PC-9 (cell line): ENCODE measurements at regions not wholly inside any gene's neighbourhood (a gene's known extent, or its start where the extent isn't known, plus 50 kb on each side); places are given as distances from the start of the nearest gene placed in this dataset.
"Not testable (repeated sequence)": the region's sequence is repeated elsewhere in the genome, so short reads cannot be mapped to it uniquely, and the experiment has no call there.

Experiments
- BruUV-seq: library from RNA; stranded (reverse); fragments of 400-500 nt; replicated peaks from 2 replicates; lab custom pipeline; 2021; lab: Mats Ljungman, UMichigan
- CTCF ChIA-PET: fragments of 300-600 bp; sonication (Branson Sonifier 250); formaldehyde crosslinking; loops from one replicate; lab custom pipeline; 2022; ENCODE audit warnings: antibody characterized with exemption; lab: Charles Lee
- POLR2A ChIA-PET: fragments of 300-600 bp; sonication (Branson Sonifier 250); formaldehyde crosslinking; loops from one replicate; lab custom pipeline; 2022; ENCODE audit warnings: antibody characterized with exemption; ENCODE audit not compliant: unreplicated experiment; lab: Charles Lee
- DNase-seq, 2 experiments: peaks; one replicate each; pipeline versions ENCODE4 v3.0.0 to v3.0.0-alpha.2; 2015 to 2022; ENCODE audit warnings: mixed read lengths in 1 of 2
- H2AFZ ChIP-seq: fragments of 200-600 bp; sonication (generic); 2 replicates; pipeline ENCODE4 v1.8.1; 2017; ENCODE audit warnings: antibody characterized with exemption
- H3F3A ChIP-seq: fragments of 200-600 bp; sonication (generic); 2 replicates; pipeline ENCODE4 v1.8.1; 2017; ENCODE audit warnings: antibody characterized with exemption, mild to moderate bottlenecking, low read depth; ENCODE audit not compliant: insufficient read depth
- H3K27ac ChIP-seq: fragments of 200-600 bp; sonication (generic); 2 replicates; pipeline ENCODE4 v1.6.1; 2016; ENCODE audit warnings: mixed run types
- H3K27me3 ChIP-seq: fragments of 200-600 bp; sonication (generic); 2 replicates; pipeline ENCODE4 v1.6.1; 2016; ENCODE audit warnings: low read depth, mixed run types; ENCODE audit not compliant: insufficient read depth
- H3K36me3 ChIP-seq: fragments of 200-600 bp; sonication (generic); 2 replicates; pipeline ENCODE4 v1.6.1; 2016; ENCODE audit warnings: low read depth, mixed run types
- H3K4me1 ChIP-seq: fragments of 200-600 bp; sonication (generic); replicated peaks from 2 replicates; pipeline ENCODE4 v1.6.1; 2016; ENCODE audit warnings: mixed run types; ENCODE audit not compliant: insufficient read depth
- H3K4me2 ChIP-seq: fragments of 200-600 bp; sonication (generic); 2 replicates; pipeline ENCODE4 v1.6.1; 2017; ENCODE audit warnings: mixed run types
- H3K4me3 ChIP-seq: fragments of 200-600 bp; sonication (generic); 2 replicates; pipeline ENCODE4 v1.6.1; 2016; ENCODE audit warnings: mixed run types
- H3K79me2 ChIP-seq: fragments of 200-600 bp; sonication (generic); 2 replicates; pipeline ENCODE4 v1.6.1; 2017; ENCODE audit warnings: low read depth, mixed run types
- H3K9me2 ChIP-seq: fragments of 200-600 bp; sonication (generic); 2 replicates; pipeline ENCODE4 v1.8.1; 2017; ENCODE audit warnings: mild to moderate bottlenecking; ENCODE audit not compliant: insufficient read depth
- H3K9me3 ChIP-seq: fragments of 200-600 bp; sonication (generic); 2 replicates; pipeline ENCODE4 v1.8.1; 2016; ENCODE audit warnings: low read depth; ENCODE audit not compliant: insufficient read depth
- H4K20me1 ChIP-seq: fragments of 200-600 bp; sonication (generic); 2 replicates; pipeline ENCODE4 v1.8.1; 2017; ENCODE audit not compliant: insufficient read depth
- CTCF ChIP-seq: fragments of 200-600 bp; sonication (generic); conservative IDR thresholded peaks from 2 replicates; pipeline ENCODE4 v1.6.1; 2017; ENCODE audit warnings: mixed run types, antibody characterized with exemption, mild to moderate bottlenecking, moderate library complexity
- EZH2 ChIP-seq: fragments of 200-600 bp; sonication (generic); IDR thresholded peaks from 2 replicates; pipeline ENCODE4 v1.8.0; 2017; ENCODE audit warnings: antibody characterized with exemption, low read depth
- intact Hi-C: fragments of 100-400 bp; cut with micrococcal nuclease; formaldehyde crosslinking; loops from one replicate; pipeline ENCODE4 v1.10.0; 2022; ENCODE audit not compliant: unreplicated experiment

DNA sequence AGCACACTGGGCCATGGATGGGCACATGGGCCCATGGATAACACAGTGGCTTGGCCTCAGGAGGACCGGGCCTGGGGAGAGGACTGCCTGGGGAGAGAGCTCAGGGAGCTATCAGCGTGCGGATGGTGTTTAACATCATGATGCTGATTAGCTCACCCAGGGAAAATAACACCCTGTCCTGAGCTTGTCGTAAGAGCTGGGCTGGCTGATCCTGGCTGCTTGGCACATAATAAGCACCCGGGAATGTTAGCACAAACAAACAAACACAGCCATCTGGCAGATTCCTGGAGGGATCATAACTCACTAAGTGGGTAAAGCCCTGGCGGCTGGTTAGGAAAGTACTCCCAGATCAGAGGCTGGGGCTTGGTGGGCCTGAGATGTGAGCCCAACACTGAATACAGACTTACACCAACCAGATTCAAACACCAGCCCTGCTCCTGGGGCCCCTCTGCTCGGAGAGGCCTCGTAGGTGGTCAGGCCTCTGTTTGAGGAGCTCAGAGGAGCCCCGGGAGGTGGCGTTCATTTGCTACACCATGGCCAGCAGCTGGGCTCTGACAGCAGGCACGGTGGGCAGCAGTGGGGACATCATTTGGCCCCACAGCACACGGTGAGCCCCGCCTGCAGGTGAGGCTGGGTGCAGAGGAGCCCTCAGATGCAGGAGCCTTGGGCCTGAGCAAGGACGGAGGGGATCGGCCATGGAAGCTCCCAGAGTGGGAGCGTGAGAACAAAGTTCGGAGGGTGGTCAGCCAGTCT, 193.4 kb upstream of the HDAC4 start:
- no peak for DNase-seq
- H3K9me3 ChIP-seq: no peaks in the 10 kb centered on the region
- H3K4me3 ChIP-seq: no peak overlapping the region
- intact Hi-C loops: no loop called here
- H3K4me2 ChIP-seq: no peak overlapping the region
- no peaks in the 10 kb centered on the region for H3F3A ChIP-seq
- no peaks in the 10 kb centered on the region for H4K20me1 ChIP-seq
- TF ChIP-seq EZH2: no peak
- no peak for TF ChIP-seq CTCF
- BruUV-seq: no TSS peak
- ChIA-PET CTCF (no interaction called here), POLR2A (no interaction called here)
- no peaks in the 10 kb centered on the region for H3K4me1 ChIP-seq
- no peaks in the 10 kb centered on the region for H3K79me2 ChIP-seq
- H3K27ac ChIP-seq: no peak overlapping the region
- no peak overlapping the region for H2AFZ ChIP-seq
- H3K27me3 ChIP-seq: peaks cover 90% of the 10 kb centered on the region
- no peaks in the 10 kb centered on the region for H3K36me3 ChIP-seq
- H3K9me2 ChIP-seq: no peaks in the 10 kb centered on the region

DNA sequence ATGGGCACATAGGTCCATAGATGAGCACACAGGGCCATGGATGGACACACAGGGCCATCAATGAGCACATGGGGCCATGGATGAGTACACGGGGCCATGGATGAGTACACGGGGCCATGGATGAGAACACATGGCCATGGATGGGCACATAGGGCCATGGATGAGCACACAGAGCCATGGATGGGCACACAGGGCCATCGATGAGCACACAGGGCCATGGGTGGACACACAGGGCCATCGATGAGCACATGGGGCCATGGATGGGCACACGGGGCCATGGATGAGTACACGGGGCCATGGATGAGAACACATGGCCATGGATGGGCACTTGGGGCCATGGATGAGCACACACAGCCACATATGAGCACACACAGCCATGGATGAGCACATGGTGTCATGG, 192.6 kb upstream of the HDAC4 start:
- Histone ChIP-seq H3F3A (no peaks in the 10 kb centered on the region), H3K79me2 (no peaks in the 10 kb centered on the region), H3K9me2 (no peaks in the 10 kb centered on the region), H3K4me3 (no peak overlapping the region), H2AFZ (no peak overlapping the region), H3K4me2 (no peak overlapping the region), H3K36me3 (no peaks in the 10 kb centered on the region), H3K27ac (no peak overlapping the region), H3K4me1 (no peaks in the 10 kb centered on the region), H3K9me3 (no peaks in the 10 kb centered on the region), H3K27me3 (peaks cover 90% of the 10 kb centered on the region), H4K20me1 (no peaks in the 10 kb centered on the region)
- no TSS peak for BruUV-seq
- TF ChIP-seq CTCF (no peak), EZH2 (no peak)
- intact Hi-C loops: no loop called here
- DNase-seq: no peak
- CTCF ChIA-PET: no interaction called here
- POLR2A ChIA-PET: no interaction called here

DNA sequence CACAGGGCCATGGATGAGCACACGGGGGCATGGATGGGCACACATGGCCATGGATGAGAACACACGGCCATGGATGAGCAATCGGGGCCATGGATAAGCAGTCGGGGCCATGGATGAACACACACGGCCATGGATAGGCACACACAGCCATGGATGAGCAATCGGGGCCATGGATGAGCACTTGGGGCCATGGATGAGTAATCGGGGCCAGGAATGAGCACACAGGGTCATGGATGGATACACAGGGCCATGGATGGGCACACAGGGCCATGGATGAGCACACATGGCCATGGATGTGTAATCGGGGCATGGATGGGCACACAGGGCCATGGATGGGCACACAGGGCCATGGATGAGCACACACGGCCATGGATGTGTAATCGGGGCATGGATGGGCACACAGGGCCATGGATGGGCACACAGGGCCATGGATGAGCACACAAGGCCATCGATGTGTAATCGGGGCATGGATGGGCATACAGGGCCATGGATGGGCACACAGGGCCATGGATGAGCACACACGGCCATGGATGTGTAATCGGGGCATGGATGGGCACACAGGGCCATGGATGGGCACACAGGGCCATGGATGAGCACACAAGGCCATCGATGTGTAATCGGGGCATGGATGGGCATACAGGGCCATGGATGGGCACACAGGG, 191.9 kb upstream of the HDAC4 start:
- H3K27me3 ChIP-seq: peaks cover 90% of the 10 kb centered on the region
- BruUV-seq, H3K9me2 ChIP-seq, DNase-seq, CTCF ChIA-PET, H3K4me3 ChIP-seq, POLR2A ChIA-PET, H3K36me3 ChIP-seq, H3K79me2 ChIP-seq, H2AFZ ChIP-seq, H3K4me1 ChIP-seq, H3F3A ChIP-seq, H3K9me3 ChIP-seq, H3K4me2 ChIP-seq, H4K20me1 ChIP-seq, H3K27ac ChIP-seq, intact Hi-C loops: not testable (repeated sequence)
